ENCODE measurements at regions not wholly inside any gene's neighbourhood (a gene's known extent, or its start where the extent isn't known, plus 50 kb on each side); places are given as distances from the start of the nearest gene placed in this dataset.

DNA sequence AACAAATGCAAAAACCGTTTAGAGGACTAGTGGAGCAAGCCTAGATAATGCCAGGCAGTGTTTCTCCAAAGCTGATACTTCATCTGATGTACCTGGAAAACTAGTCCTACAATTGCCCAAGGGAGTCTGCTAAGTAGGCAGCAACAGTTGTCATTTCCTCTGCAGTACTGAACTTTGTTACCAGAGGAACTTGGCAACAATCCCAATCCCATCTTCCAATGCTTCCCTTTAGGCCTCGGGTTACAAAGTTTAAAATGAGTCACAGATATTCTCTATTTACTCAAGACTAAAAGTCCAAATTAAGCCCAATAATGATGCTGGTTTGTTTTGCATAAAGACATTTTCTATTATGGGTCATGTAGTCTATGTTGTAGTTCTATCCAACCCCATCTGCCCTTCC is 120.0 kb upstream of the GLRA2 start:
- Histone ChIP-seq H3K4me1 (peaks cover 0 to 2% (median 0%) of the 10 kb centered on the region in 4 donors), H3K4me3 (no peak overlapping the region), H3K36me3 (no peaks in the 10 kb centered on the region), H3K27ac (no peak overlapping the region), H3K9me3 (no peaks in the 10 kb centered on the region), H3K27me3 (no peaks in the 10 kb centered on the region)
- intact Hi-C loops (cut with DNase I; ENCODE audit: low total_unique reads), result no loop called here
- peak in 1 of 3 donors; percentile 37 for TF ChIP-seq POLR2AphosphoS5 (IDR thresholded peaks at IDR 0.05)
- TF ChIP-seq POLR2A (IDR thresholded peaks at IDR 0.05), result no peak
- TF ChIP-seq, protein P1, sequence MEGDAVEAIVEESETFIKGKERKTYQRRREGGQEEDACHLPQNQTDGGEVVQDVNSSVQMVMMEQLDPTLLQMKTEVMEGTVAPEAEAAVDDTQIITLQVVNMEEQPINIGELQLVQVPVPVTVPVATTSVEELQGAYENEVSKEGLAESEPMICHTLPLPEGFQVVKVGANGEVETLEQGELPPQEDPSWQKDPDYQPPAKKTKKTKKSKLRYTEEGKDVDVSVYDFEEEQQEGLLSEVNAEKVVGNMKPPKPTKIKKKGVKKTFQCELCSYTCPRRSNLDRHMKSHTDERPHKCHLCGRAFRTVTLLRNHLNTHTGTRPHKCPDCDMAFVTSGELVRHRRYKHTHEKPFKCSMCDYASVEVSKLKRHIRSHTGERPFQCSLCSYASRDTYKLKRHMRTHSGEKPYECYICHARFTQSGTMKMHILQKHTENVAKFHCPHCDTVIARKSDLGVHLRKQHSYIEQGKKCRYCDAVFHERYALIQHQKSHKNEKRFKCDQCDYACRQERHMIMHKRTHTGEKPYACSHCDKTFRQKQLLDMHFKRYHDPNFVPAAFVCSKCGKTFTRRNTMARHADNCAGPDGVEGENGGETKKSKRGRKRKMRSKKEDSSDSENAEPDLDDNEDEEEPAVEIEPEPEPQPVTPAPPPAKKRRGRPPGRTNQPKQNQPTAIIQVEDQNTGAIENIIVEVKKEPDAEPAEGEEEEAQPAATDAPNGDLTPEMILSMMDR (IDR thresholded peaks at IDR 0.05), result no peak
- no peak for TF ChIP-seq EP300 (IDR thresholded peaks at IDR 0.05; ENCODE audit: low read depth)
- 45% methylated on average over 2 of the region's 2 CpGs; no CpG with 5 or more reads in 1 of the 2 donors for whole genome bisulfite sequencing, 2 donors (ENCODE audit: low coverage in 1 of 2)
- no peak for DNase-seq
- in situ Hi-C loops (cut with MboI; ENCODE audit: low pct_ligation_motif_present in 1 of 4, low pct_unique_long_range_greater_than_20kb in 1 of 4, low sequenced_read_pairs in 3 of 4), result no loop called here

DNA sequence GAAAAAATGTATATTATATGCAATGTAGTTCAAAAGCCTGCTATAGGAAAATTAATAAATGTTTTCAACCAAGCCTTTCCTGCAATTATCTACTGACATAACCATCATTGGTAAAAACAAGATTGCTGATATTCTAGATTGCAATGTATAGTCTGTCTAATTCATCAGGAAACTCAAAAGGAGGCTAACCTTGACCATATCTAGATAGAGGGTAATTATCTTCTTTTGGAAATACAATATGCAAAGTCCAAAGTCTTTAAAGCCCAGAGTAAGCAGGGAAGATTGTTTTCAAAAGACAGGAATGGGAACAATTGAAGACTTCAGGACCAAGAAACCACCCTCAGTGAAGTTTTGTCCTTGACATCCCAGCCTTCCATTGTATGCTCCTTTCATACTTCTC is 123.1 kb upstream of the GLRA2 start:
- no peak overlapping the region for H3K4me3 ChIP-seq
- H3K4me1 ChIP-seq, result peaks cover 0 to 2% (median 0%) of the 10 kb centered on the region in 4 donors
- no peaks in the 10 kb centered on the region for H3K27me3 ChIP-seq
- H3K27ac ChIP-seq, result no peak overlapping the region
- DNase-seq, result no peak
- TF ChIP-seq POLR2AphosphoS5 (IDR thresholded peaks at IDR 0.05), result no peak
- no peak for TF ChIP-seq POLR2A (IDR thresholded peaks at IDR 0.05)
- TF ChIP-seq, protein P1 (IDR thresholded peaks at IDR 0.05), result no peak
- no peak for TF ChIP-seq EP300 (IDR thresholded peaks at IDR 0.05; ENCODE audit: low read depth)
- in situ Hi-C loops (cut with MboI; ENCODE audit: low pct_ligation_motif_present in 1 of 4, low pct_unique_long_range_greater_than_20kb in 1 of 4, low sequenced_read_pairs in 3 of 4), result no loop called here
- H3K36me3 ChIP-seq, result no peaks in the 10 kb centered on the region
- intact Hi-C loops (cut with DNase I; ENCODE audit: low total_unique reads), result no loop called here
- no peaks in the 10 kb centered on the region for H3K9me3 ChIP-seq

DNA sequence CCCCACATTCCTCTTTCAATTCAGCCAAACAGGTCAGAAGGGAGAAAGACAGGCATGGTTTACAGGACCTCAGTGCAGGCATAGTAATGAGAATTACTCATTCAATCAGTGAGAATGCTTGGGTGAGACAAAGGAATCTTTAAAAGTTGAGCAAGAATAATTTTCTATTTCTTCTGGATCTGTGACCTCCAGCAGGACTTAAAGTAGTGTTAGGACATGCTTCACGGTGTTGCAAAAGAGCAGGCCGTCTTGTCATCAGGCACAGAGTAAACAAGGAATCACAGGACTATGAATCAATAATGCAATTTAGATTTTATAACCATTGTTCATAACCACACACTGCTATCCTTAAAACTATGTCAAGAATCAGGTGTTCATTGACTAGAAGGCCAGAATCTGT is 130.6 kb upstream of the GLRA2 start:
- intact Hi-C loops (cut with DNase I; ENCODE audit: low total_unique reads) (no loop called here), in situ Hi-C loops (cut with MboI; ENCODE audit: low pct_ligation_motif_present in 1 of 4, low pct_unique_long_range_greater_than_20kb in 1 of 4, low sequenced_read_pairs in 3 of 4) (no loop called here)
- WGBS, 2 donors (ENCODE audit: low coverage in 1 of 2), result 46 to 53% methylated on average over 2 of the region's 2 CpGs
- peak; percentile 13 for DNase-seq
- Histone ChIP-seq H3K36me3 (no peaks in the 10 kb centered on the region), H3K27ac (peak overlapping the region; percentile 6 to 57 (median 40)), H3K27me3 (no peaks in the 10 kb centered on the region), H3K4me3 (no peak overlapping the region), H3K4me1 (peaks cover 0 to 6% (median 0%) of the 10 kb centered on the region in 4 donors), H3K9me3 (no peaks in the 10 kb centered on the region)
- TF ChIP-seq EP300 (IDR thresholded peaks at IDR 0.05; ENCODE audit: low read depth), result no peak
- peak in 1 of 3 donors; percentile 39 for TF ChIP-seq POLR2AphosphoS5 (IDR thresholded peaks at IDR 0.05)

DNA sequence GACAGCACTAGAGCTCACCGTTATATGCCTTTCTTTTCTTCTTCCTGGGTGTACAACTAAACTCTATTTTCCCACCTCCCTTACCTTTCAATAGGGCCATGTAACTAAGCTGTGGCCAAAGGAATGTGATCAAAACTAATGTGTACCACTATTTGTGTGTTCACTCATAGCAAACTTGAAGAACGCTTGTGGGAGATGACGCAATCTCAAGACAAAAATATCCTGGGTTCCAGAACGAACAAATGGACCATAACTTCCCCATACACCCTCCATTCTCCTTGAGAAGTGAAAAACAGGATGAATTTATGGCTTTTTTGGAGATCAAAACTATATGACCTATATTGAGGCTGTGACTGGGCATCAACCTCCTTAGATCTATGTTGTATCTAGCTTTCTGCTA is 139.7 kb upstream of the GLRA2 start:
- DNase-seq, result no peak
- Histone ChIP-seq H3K27ac (no peak overlapping the region), H3K4me1 (no peaks in the 10 kb centered on the region), H3K27me3 (no peaks in the 10 kb centered on the region), H3K36me3 (no peaks in the 10 kb centered on the region), H3K4me3 (no peak overlapping the region), H3K9me3 (no peaks in the 10 kb centered on the region)
- in situ Hi-C loops (cut with MboI; ENCODE audit: low pct_ligation_motif_present in 1 of 4, low pct_unique_long_range_greater_than_20kb in 1 of 4, low sequenced_read_pairs in 3 of 4) (no loop called here), intact Hi-C loops (cut with DNase I; ENCODE audit: low total_unique reads) (no loop called here)
- TF ChIP-seq POLR2A (IDR thresholded peaks at IDR 0.05) (no peak), EP300 (IDR thresholded peaks at IDR 0.05; ENCODE audit: low read depth) (no peak), POLR2AphosphoS5 (IDR thresholded peaks at IDR 0.05) (no peak)
- TF ChIP-seq, protein P1 (IDR thresholded peaks at IDR 0.05), result no peak
- 76% methylated on average over 4 of the region's 4 CpGs; no CpG with 5 or more reads in 1 of the 2 donors for WGBS, 2 donors (ENCODE audit: low coverage in 1 of 2)

DNA sequence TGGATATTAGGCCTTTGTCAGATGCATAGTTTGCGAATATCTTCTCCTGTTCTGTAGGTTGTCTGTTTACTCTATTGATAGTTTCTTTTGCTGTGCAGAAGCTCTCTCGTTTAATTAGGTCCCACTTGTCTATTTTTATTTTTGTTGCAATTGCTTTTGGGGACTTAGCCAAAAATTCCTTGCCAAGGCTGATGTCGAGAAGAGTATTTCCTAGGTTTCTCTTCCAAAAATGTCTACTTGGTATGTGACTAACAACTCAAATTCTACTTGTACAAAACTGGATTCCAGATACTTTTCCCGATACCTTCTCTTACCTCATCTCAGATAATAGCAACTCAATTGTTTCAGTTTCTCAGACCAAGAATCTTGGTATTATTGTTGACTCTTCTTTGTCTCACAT is 142.4 kb upstream of the GLRA2 start:
- TF ChIP-seq, protein P1 (IDR thresholded peaks at IDR 0.05), result no peak
- TF ChIP-seq POLR2AphosphoS5 (IDR thresholded peaks at IDR 0.05), result no peak
- TF ChIP-seq EP300 (IDR thresholded peaks at IDR 0.05; ENCODE audit: low read depth), result no peak
- no peak for TF ChIP-seq POLR2A (IDR thresholded peaks at IDR 0.05)
- H3K4me1 ChIP-seq, result no peaks in the 10 kb centered on the region
- no peaks in the 10 kb centered on the region for H3K27me3 ChIP-seq
- no peak overlapping the region for H3K4me3 ChIP-seq
- in situ Hi-C loops (cut with MboI; ENCODE audit: low pct_ligation_motif_present in 1 of 4, low pct_unique_long_range_greater_than_20kb in 1 of 4, low sequenced_read_pairs in 3 of 4), result no loop called here
- no peak overlapping the region for H3K27ac ChIP-seq
- intact Hi-C loops (cut with DNase I; ENCODE audit: low total_unique reads), result no loop called here
- DNase-seq, result no peak
- 60% methylated on average over 4 of the region's 4 CpGs; no CpG with 5 or more reads in 1 of the 2 donors for WGBS, 2 donors (ENCODE audit: low coverage in 1 of 2)
- no peaks in the 10 kb centered on the region for H3K9me3 ChIP-seq
- H3K36me3 ChIP-seq, result no peaks in the 10 kb centered on the region

All from transverse colon (tissue), 4 donors.